Activated CD8-positive, alpha-beta memory T cell treated with anti-CD3 and anti-CD28 coated beads, Interleukin-2, amount 10 ng/mL, durations not matched to agents 7 days and 5 days (primary cell): ENCODE measurements at regions not wholly inside any gene's neighbourhood (a gene's known extent, or its start where the extent isn't known, plus 50 kb on each side); places are given as distances from the start of the nearest gene placed in this dataset.

Source experiments
- ATAC-seq: fragments of 150-1000 bp; cut with Tn5 transposase; one replicate; pipeline ENCODE4 v1.10.0; 2021; ENCODE audit warnings: moderate library complexity
- CTCF ChIA-PET: fragments of 350-600 bp; sonication (Branson Sonifier 250); formaldehyde crosslinking; loops from one replicate; lab custom pipeline; 2021; ENCODE audit warnings: antibody characterized with exemption; lab: Charles Lee
- DNase-seq: peaks from one replicate; pipeline ENCODE4 v3.0.0-alpha.2; 2020
- H3K27ac Mint-ChIP-seq: one replicate; pipeline ENCODE4 v1.8.0; 2021; ENCODE audit warnings: mild to moderate bottlenecking, mixed read lengths
- H3K27me3 Mint-ChIP-seq: one replicate; pipeline ENCODE4 v1.8.0; 2021; ENCODE audit warnings: mixed read lengths
- H3K36me3 Mint-ChIP-seq: one replicate; pipeline ENCODE4 v1.8.0; 2021; ENCODE audit warnings: mild to moderate bottlenecking, mixed read lengths
- H3K4me1 Mint-ChIP-seq: one replicate; pipeline ENCODE4 v1.8.0; 2021; ENCODE audit warnings: mixed read lengths
- H3K4me3 Mint-ChIP-seq: one replicate; pipeline ENCODE4 v1.8.0; 2021; ENCODE audit warnings: mild to moderate bottlenecking, moderate library complexity, mixed read lengths
- H3K9me3 Mint-ChIP-seq: one replicate; pipeline ENCODE4 v1.8.0; 2022; ENCODE audit warnings: low read depth, mixed read lengths

- Mint-ChIP-seq H3K4me3 (no peak overlapping the region), H3K9me3 (peaks cover 2% of the 10 kb centered on the region), H3K4me1 (no peaks in the 10 kb centered on the region), H3K36me3 (no peaks in the 10 kb centered on the region), H3K27me3 (peaks cover 7% of the 10 kb centered on the region), H3K27ac (no peak overlapping the region)
- CTCF ChIA-PET, result no interaction called here
- no peak for ATAC-seq
- DNase-seq, result no peak
These were observed 161.9 kb downstream of the RELL1 start for GRCh38 chr4:37524267-37524666.

- DNase-seq (no peak), ATAC-seq (no peak)
- CTCF ChIA-PET, result no interaction called here
- Mint-ChIP-seq H3K4me3 (no peak overlapping the region), H3K36me3 (no peaks in the 10 kb centered on the region), H3K27ac (no peak overlapping the region), H3K4me1 (no peaks in the 10 kb centered on the region), H3K9me3 (peaks cover 2% of the 10 kb centered on the region), H3K27me3 (peaks cover 7% of the 10 kb centered on the region)
These were observed 163.2 kb downstream of the RELL1 start for GRCh38 chr4:37522996-37523395.

GRCh38 chr4:37517326-37517725 lies 168.8 kb downstream of the RELL1 start:
- Mint-ChIP-seq H3K9me3 (peaks cover 4% of the 10 kb centered on the region), H3K36me3 (no peaks in the 10 kb centered on the region), H3K27me3 (peaks cover 4% of the 10 kb centered on the region), H3K4me1 (no peaks in the 10 kb centered on the region), H3K27ac (no peak overlapping the region), H3K4me3 (no peak overlapping the region)
- CTCF ChIA-PET, result no interaction called here
- DNase-seq (no peak), ATAC-seq (no peak)

GRCh38 chr4:37516057-37516775 lies 170.0 kb downstream of the RELL1 start:
- Mint-ChIP-seq H3K27me3 (peaks cover 4% of the 10 kb centered on the region), H3K36me3 (no peaks in the 10 kb centered on the region), H3K4me1 (no peaks in the 10 kb centered on the region), H3K27ac (no peak overlapping the region), H3K9me3 (peaks cover 4% of the 10 kb centered on the region), H3K4me3 (no peak overlapping the region)
- ATAC-seq, result no peak
- CTCF ChIA-PET, result no interaction called here
- DNase-seq, result no peak

- no peak overlapping the region for H3K4me3 Mint-ChIP-seq
- DNase-seq, result no peak
- CTCF ChIA-PET, result interaction anchor here (1.0 kb wide), 1 partner anchor 15 kb away, joined by 3 read pairs; no protein-coding TSS in a partner anchor
- no peak for ATAC-seq
- H3K36me3 Mint-ChIP-seq, result peaks cover 1% of the 10 kb centered on the region
- peaks cover 4% of the 10 kb centered on the region for H3K9me3 Mint-ChIP-seq
- H3K27me3 Mint-ChIP-seq, result peaks cover 3% of the 10 kb centered on the region
- H3K27ac Mint-ChIP-seq, result no peak overlapping the region
- no peaks in the 10 kb centered on the region for H3K4me1 Mint-ChIP-seq
These were observed 175.6 kb downstream of the RELL1 start for GRCh38 chr4:37510626-37511025.

GRCh38 chr4:37503261-37503660 lies 182.9 kb downstream of the RELL1 start:
- Mint-ChIP-seq H3K4me3 (no peak overlapping the region), H3K27ac (no peak overlapping the region), H3K4me1 (no peaks in the 10 kb centered on the region), H3K9me3 (no peaks in the 10 kb centered on the region), H3K27me3 (peaks cover 5% of the 10 kb centered on the region), H3K36me3 (no peaks in the 10 kb centered on the region)
- CTCF ChIA-PET, result no interaction called here
- ATAC-seq (no peak), DNase-seq (no peak)

- H3K27me3 Mint-ChIP-seq, result peaks cover 5% of the 10 kb centered on the region
- H3K27ac Mint-ChIP-seq, result no peak overlapping the region
- no peaks in the 10 kb centered on the region for H3K9me3 Mint-ChIP-seq
- no peak overlapping the region for H3K4me3 Mint-ChIP-seq
- no peaks in the 10 kb centered on the region for H3K36me3 Mint-ChIP-seq
- ATAC-seq, result no peak
- no peak for DNase-seq
- CTCF ChIA-PET, result no interaction called here
- no peaks in the 10 kb centered on the region for H3K4me1 Mint-ChIP-seq
These were observed 184.1 kb downstream of the RELL1 start for GRCh38 chr4:37502070-37502469.
